HepG2 (cell line): ENCODE measurements at regions not wholly inside any gene's neighbourhood (a gene's known extent, or its start where the extent isn't known, plus 50 kb on each side); places are given as distances from the start of the nearest gene placed in this dataset.

Experiments used
- ATAC-seq: fragments of 200-7000 bp; cut with Tn5 transposase; 3 replicates; pipeline ENCODE4 v1.9.1; 2020; ENCODE audit warnings: mild to moderate bottlenecking, moderate library complexity
- BruUV-seq: library from RNA; stranded (reverse); fragments of 400-500 nt; replicated peaks from 2 replicates; lab custom pipeline; 2021; lab: Mats Ljungman, UMichigan
- CTCF ChIA-PET: fragments of 300-600 bp; formaldehyde crosslinking; extraction: SDS; loops from one replicate; lab custom pipeline; 2021; ENCODE audit warnings: low total read pairs, inconsistent platforms, low intra/inter-chr PET ratio; lab: Yijun Ruan, JAX
- POLR2A ChIA-PET: fragments of 350-600 bp; sonication (Branson Sonifier 250); formaldehyde crosslinking; loops from one replicate; lab custom pipeline; 2020; ENCODE audit warnings: antibody characterized with exemption, inconsistent platforms; lab: Yijun Ruan, JAX
- DNase-seq: peaks from one replicate; pipeline ENCODE4 v3.0.0-alpha.2; 2015; ENCODE audit warnings: low spot score
- FAIRE-seq: peaks from 3 replicates; lab custom pipeline; 2011; peaks lifted over from hg19 to GRCh38; lab: Jason Lieb, UNC
- H2AFZ ChIP-seq: one replicate; pipeline ENCODE4 v1.6.1; 2011; ENCODE audit warnings: low read length, inconsistent platforms
- H3K27ac ChIP-seq: fragments of 300-600 bp; 3 replicates; pipeline ENCODE4 v1.8.0; 2011; ENCODE audit warnings: mixed run types, mild to moderate bottlenecking, mixed read lengths, low read length, inconsistent platforms; ENCODE audit not compliant: insufficient read depth; ENCODE audit errors: extremely low read length
- H3K27me3 ChIP-seq, 2 experiments: fragments of 200-600 bp in 1 of 2; 2 replicates in 1 of 2; 3 replicates in 1 of 2; pipeline versions ENCODE4 v1.6.0 to v1.8.0; 2011; ENCODE audit warnings: low read length in 2 of 2, mild to moderate bottlenecking in 2 of 2, moderate library complexity in 2 of 2, inconsistent platforms in 1 of 2; ENCODE audit not compliant: insufficient read depth in 2 of 2, control insufficient read depth in 1 of 2
- H3K36me3 ChIP-seq, 2 experiments: fragments of 200-600 bp in 1 of 2; replicated peaks in 1 of 2; 2 replicates in 1 of 2; 3 replicates in 1 of 2; pipeline versions ENCODE4 v1.5.1 to v1.8.0; 2011; ENCODE audit warnings: low read length in 2 of 2, inconsistent platforms in 1 of 2; ENCODE audit not compliant: insufficient read depth in 2 of 2, control insufficient read depth in 1 of 2
- H3K4me1 ChIP-seq: 2 replicates; pipeline ENCODE4 v1.5.1; 2012; ENCODE audit warnings: low read length, inconsistent platforms; ENCODE audit not compliant: insufficient read depth
- H3K4me2 ChIP-seq: 2 replicates; pipeline ENCODE4 v1.6.0; 2011; ENCODE audit warnings: low read depth, low read length, inconsistent platforms
- H3K4me3 ChIP-seq, 3 experiments: fragments of 200-600 bp in 1 of 3; sonication (generic), shearing (Covaris generic) in 1 of 3; replicated peaks in 1 of 3; 2 replicates each; pipeline ENCODE4 v1.5.1; 2011 to 2016; ENCODE audit warnings: low read length in 3 of 3, inconsistent platforms in 2 of 3, low read depth in 2 of 3, mild to moderate bottlenecking in 2 of 3, control low read depth in 1 of 3, mixed read lengths in 1 of 3; ENCODE audit not compliant: insufficient read depth in 1 of 3
- H3K79me2 ChIP-seq: one replicate; pipeline ENCODE4 v1.6.1; 2011; ENCODE audit warnings: low read length, inconsistent platforms; ENCODE audit not compliant: insufficient read depth
- H3K9ac ChIP-seq: 2 replicates; pipeline ENCODE4 v1.6.0; 2011; ENCODE audit warnings: mild to moderate bottlenecking, low read depth, low read length, inconsistent platforms; ENCODE audit not compliant: insufficient read depth
- H3K9me3 ChIP-seq: 2 replicates; pipeline ENCODE4 v1.5.1; 2012; ENCODE audit warnings: mild to moderate bottlenecking, low read length
- H4K20me1 ChIP-seq: 2 replicates; pipeline ENCODE4 v1.6.0; 2011; ENCODE audit warnings: inconsistent platforms, mild to moderate bottlenecking, low read length, moderate library complexity; ENCODE audit not compliant: insufficient read depth
- EP300 ChIP-seq, 3 experiments: sonication (generic) in 1 of 3; formaldehyde crosslinking in 1 of 3; IDR thresholded peaks; 2 replicates each; pipeline versions ENCODE4 v1.5.1 to v1.6.1; 2011 to 2020; ENCODE audit warnings: low read depth in 2 of 3, low read length in 2 of 3, borderline replicate concordance in 1 of 3, improper control_type of control experiment in 1 of 3, mild to moderate bottlenecking in 1 of 3, missing genetic modification reagents in 1 of 3, moderate library complexity in 1 of 3
- FIP1L1 ChIP-seq: fragments of 200-400 bp; formaldehyde crosslinking; IDR thresholded peaks from 2 replicates; pipeline ENCODE4 v1.6.1; 2018; ENCODE audit warnings: low read depth, mild to moderate bottlenecking, low read length, moderate library complexity, borderline replicate concordance; ENCODE audit not compliant: insufficient read depth
- FOXA1 ChIP-seq, 2 experiments: fragments of 450-650 bp in 1 of 2; sonication (generic) in 1 of 2; formaldehyde crosslinking in 1 of 2; IDR thresholded peaks; 2 replicates each; pipeline versions ENCODE4 v1.4.0 to v1.6.1; 2016 to 2020; ENCODE audit warnings: missing genetic modification reagents in 1 of 2
- MBNL3 ChIP-seq: fragments of 250-450 bp; sonication (Bioruptor Pico); conservative IDR thresholded peaks from 2 replicates; pipeline ENCODE4 v1.8.0; 2022; ENCODE audit warnings: mild to moderate bottlenecking, inconsistent platforms
- SNRNP70 ChIP-seq: fragments of 200-400 bp; formaldehyde crosslinking; IDR thresholded peaks from 2 replicates; pipeline ENCODE4 v1.6.1; 2017; ENCODE audit warnings: mild to moderate bottlenecking, low read depth, low read length, moderate library complexity
- SOX6 ChIP-seq, 2 experiments: fragments of 450-650 bp in 1 of 2; sonication (generic) in 1 of 2; formaldehyde crosslinking in 1 of 2; IDR thresholded peaks; 2 replicates each; pipeline versions ENCODE4 v1.4.0 to v1.6.1; 2017 to 2020; ENCODE audit warnings: antibody characterized with exemption in 1 of 2, mild to moderate bottlenecking in 1 of 2, missing genetic modification reagents in 1 of 2
- ZNF607 ChIP-seq: sonication (generic); formaldehyde crosslinking; IDR thresholded peaks from 2 replicates; pipeline ENCODE4 v1.5.1; 2020; ENCODE audit warnings: missing genetic modification reagents, mild to moderate bottlenecking, borderline replicate concordance
- WGBS: methylation state at CpG from one replicate; pipeline ENCODE4 v1.1.6; 2017; ENCODE audit warnings: low lambda C conversion rate; 5-methylcytosine and 5-hydroxymethylcytosine counted together
- in situ Hi-C: cut with HindIII; loops from 2 replicates; pipeline ENCODE4 v1.10.0; 2017; ENCODE audit warnings: low pct_unique_long_range_greater_than_20kb; ENCODE audit not compliant: extremely low pct_ligation_motif_present
- intact Hi-C: fragments of 100-400 bp; cut with micrococcal nuclease; formaldehyde crosslinking; loops from one replicate; pipeline ENCODE4 v1.10.0; 2022; ENCODE audit not compliant: unreplicated experiment
- TF ChIP-seq, protein P1 (sequence below): sonication (generic); formaldehyde crosslinking; IDR thresholded peaks from 2 replicates; pipeline ENCODE4 v1.8.0; 2022; ENCODE audit warnings: missing genetic modification reagents, low read depth, mild to moderate bottlenecking, borderline replicate concordance

DNA sequence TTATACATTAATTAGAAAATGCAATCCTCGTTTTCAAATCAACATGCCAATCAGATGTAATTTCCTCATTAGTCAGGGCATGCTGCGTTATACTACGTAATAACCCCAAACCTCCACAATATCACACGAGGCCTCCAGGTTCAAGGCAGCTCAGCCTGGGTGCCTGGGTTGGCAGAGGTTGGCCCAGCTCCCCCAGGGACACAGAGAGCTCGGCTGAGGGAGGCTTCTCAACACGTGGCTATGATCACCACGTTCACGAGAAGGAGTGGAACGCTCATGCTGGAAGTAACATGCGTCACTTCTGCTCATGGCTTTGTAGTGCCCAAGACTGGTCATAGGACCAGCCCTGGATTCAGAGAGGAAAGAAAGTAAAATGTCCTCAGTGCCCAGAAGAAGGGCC lies 144.9 kb upstream of the SOX1 start:
- Histone ChIP-seq H3K27me3 (peaks cover 4 to 64% of the 10 kb centered on the region in 2 experiments), H3K9me3 (no peaks in the 10 kb centered on the region), H3K4me2 (no peak overlapping the region), H3K79me2 (no peaks in the 10 kb centered on the region), H3K27ac (no peak overlapping the region), H3K9ac (no peak overlapping the region), H3K4me1 (no peaks in the 10 kb centered on the region), H3K36me3 (no peaks in the 10 kb centered on the region), H3K4me3 (no peak overlapping the region), H4K20me1 (no peaks in the 10 kb centered on the region), H2AFZ (no peak overlapping the region)
- intact Hi-C loops (no loop called here), in situ Hi-C loops (no loop called here)
- ChIA-PET POLR2A (no interaction called here), CTCF (no interaction called here)
- WGBS: 12% methylated on average over 10 of the region's 10 CpGs
- TF ChIP-seq SNRNP70: no peak
- TF ChIP-seq SOX6 (IDR thresholded peaks at IDR 0.05): no peak
- TF ChIP-seq SOX6 (CRISPR knock-in tag; IDR thresholded peaks at IDR 0.05): no peak
- TF ChIP-seq FIP1L1: no peak
- no peak for TF ChIP-seq ZNF607 (CRISPR knock-in tag)
- TF ChIP-seq EP300 (IDR thresholded peaks at IDR 0.05; ENCODE audit: low read depth in 2 of 2, low read length in 2 of 2): no peak
- TF ChIP-seq EP300 (CRISPR knock-in tag; IDR thresholded peaks at IDR 0.05; ENCODE audit: borderline replicate concordance): no peak
- TF ChIP-seq, protein P1, sequence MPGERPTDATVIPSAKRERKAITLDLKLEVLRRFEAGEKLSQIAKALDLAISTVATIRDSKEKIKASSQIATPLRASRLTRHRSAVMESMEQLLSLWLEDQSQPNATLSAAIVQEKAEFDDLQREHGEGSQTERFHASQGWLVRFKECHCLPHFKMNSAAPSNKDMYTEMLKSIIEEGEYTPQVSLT (CRISPR knock-in tag): no peak
- TF ChIP-seq MBNL3 (CRISPR knock-in tag): no peak
- TF ChIP-seq FOXA1 (IDR thresholded peaks at IDR 0.05): no peak
- no peak for TF ChIP-seq FOXA1 (CRISPR knock-in tag; IDR thresholded peaks at IDR 0.05)
- DNase-seq (no peak), ATAC-seq (no peak), FAIRE-seq (no peak)
- no TSS peak for BruUV-seq
